NCI-H1436 (cell line): ENCODE measurements at regions not wholly inside any gene's neighbourhood (a gene's known extent, or its start where the extent isn't known, plus 50 kb on each side); places are given as distances from the start of the nearest gene placed in this dataset.

Experiments used
- DNase-seq: peaks from one replicate; lab custom pipeline; 2025; lab: John Stamatoyannopoulos, UW

GRCh38 chr1:39085174-39085573, 59.0 kb downstream of the NDUFS5 start:
- no peak for DNase-seq

GRCh38 chr1:39086386-39086785, 60.2 kb downstream of the NDUFS5 start:
- no peak for DNase-seq

- DNase-seq: no peak
Observed at GRCh38 chr1:39086865-39087409, 60.8 kb downstream of the NDUFS5 start.

- DNase-seq: no peak
Observed at GRCh38 chr1:39087435-39087834, 61.3 kb downstream of the NDUFS5 start.

GRCh38 chr1:39088658-39089057, 62.5 kb downstream of the NDUFS5 start:
- DNase-seq: no peak

GRCh38 chr1:39089931-39090521, 63.9 kb downstream of the NDUFS5 start:
- DNase-seq: no peak

GRCh38 chr1:39090757-39091380, 64.7 kb downstream of the NDUFS5 start:
- no peak for DNase-seq

- peak; percentile 30 for DNase-seq
Observed at GRCh38 chr1:39091845-39092645, 65.9 kb downstream of the NDUFS5 start.

GRCh38 chr1:39094685-39095084, 68.5 kb downstream of the NDUFS5 start:
- DNase-seq: no peak

- peak; percentile 81 for DNase-seq
Observed at GRCh38 chr1:39098546-39099250, 72.5 kb downstream of the NDUFS5 start.

GRCh38 chr1:39102537-39103327, 76.6 kb downstream of the NDUFS5 start:
- peak; percentile 69 for DNase-seq

GRCh38 chr1:39103328-39104157, 77.4 kb downstream of the NDUFS5 start:
- no peak for DNase-seq

GRCh38 chr1:39104158-39105060, 78.3 kb downstream of the NDUFS5 start:
- no peak for DNase-seq

GRCh38 chr1:39105061-39105840, 79.1 kb downstream of the NDUFS5 start:
- no peak for DNase-seq

GRCh38 chr1:39105841-39106765, 80.0 kb downstream of the NDUFS5 start:
- no peak for DNase-seq

GRCh38 chr1:39106801-39107327, 80.7 kb downstream of the NDUFS5 start:
- no peak for DNase-seq
